Astrocyte (in vitro differentiated cells and primary cell): ENCODE measurements at regions not wholly inside any gene's neighbourhood (a gene's known extent, or its start where the extent isn't known, plus 50 kb on each side); places are given as distances from the start of the nearest gene placed in this dataset.

Experiments used
- DNase-seq: peaks from one replicate; pipeline ENCODE4 v3.0.0-alpha.2; 2010; ENCODE audit warnings: low read depth
- FAIRE-seq: peaks from 2 replicates; lab custom pipeline; 2011; peaks lifted over from hg19 to GRCh38; lab: Jason Lieb, UNC
- H2AFZ ChIP-seq: 2 replicates; pipeline ENCODE4 v1.6.0; 2012; ENCODE audit warnings: low read depth, low read length, inconsistent platforms
- H3K27ac ChIP-seq: 2 replicates; pipeline ENCODE4 v1.5.1; 2011; ENCODE audit warnings: low read depth, low read length, inconsistent platforms
- H3K27me3 ChIP-seq: 2 replicates; pipeline ENCODE4 v1.6.0; 2011; ENCODE audit warnings: low read length, inconsistent platforms; ENCODE audit not compliant: insufficient read depth
- H3K36me3 ChIP-seq: 2 replicates; pipeline ENCODE4 v1.5.1; 2011; ENCODE audit warnings: low read length, inconsistent platforms; ENCODE audit not compliant: insufficient read depth
- H3K4me1 ChIP-seq: 2 replicates; pipeline ENCODE4 v1.5.1; 2011; ENCODE audit warnings: low read length, inconsistent platforms; ENCODE audit not compliant: insufficient read depth
- H3K4me2 ChIP-seq: 2 replicates; pipeline ENCODE4 v1.6.0; 2012; ENCODE audit warnings: low read length, inconsistent platforms
- H3K4me3 ChIP-seq: 2 replicates; pipeline ENCODE4 v1.5.1; 2011; ENCODE audit warnings: low read depth, mild to moderate bottlenecking, low read length, inconsistent platforms; ENCODE audit not compliant: insufficient read depth
- H3K79me2 ChIP-seq: 2 replicates; pipeline ENCODE4 v1.6.0; 2012; ENCODE audit warnings: mild to moderate bottlenecking, low read length, inconsistent platforms; ENCODE audit not compliant: insufficient read depth
- H3K9ac ChIP-seq: 2 replicates; pipeline ENCODE4 v1.6.0; 2012; ENCODE audit warnings: mild to moderate bottlenecking, low read length, inconsistent platforms
- H3K9me3 ChIP-seq: 2 replicates; pipeline ENCODE4 v1.5.1; 2012; ENCODE audit warnings: low read depth, mild to moderate bottlenecking, low read length, inconsistent platforms; ENCODE audit not compliant: insufficient read depth
- H4K20me1 ChIP-seq: 2 replicates; pipeline ENCODE4 v1.6.0; 2012; ENCODE audit warnings: low read length, inconsistent platforms; ENCODE audit not compliant: insufficient read depth
- H3K27ac Mint-ChIP-seq: one replicate; pipeline ENCODE4 v1.8.0; 2021; ENCODE audit warnings: mild to moderate bottlenecking, mixed read lengths; ENCODE audit not compliant: unreplicated experiment
- H3K27me3 Mint-ChIP-seq: one replicate; pipeline ENCODE4 v1.8.0; 2021; ENCODE audit warnings: low read depth, mixed read lengths; ENCODE audit not compliant: unreplicated experiment
- H3K36me3 Mint-ChIP-seq: one replicate; pipeline ENCODE4 v1.8.0; 2021; ENCODE audit warnings: low read depth, mixed read lengths; ENCODE audit not compliant: unreplicated experiment
- H3K4me1 Mint-ChIP-seq: one replicate; pipeline ENCODE4 v1.8.0; 2021; ENCODE audit warnings: low read depth, mixed read lengths; ENCODE audit not compliant: unreplicated experiment
- H3K4me3 Mint-ChIP-seq: one replicate; pipeline ENCODE4 v1.8.0; 2021; ENCODE audit warnings: mild to moderate bottlenecking, moderate library complexity, mixed read lengths; ENCODE audit not compliant: unreplicated experiment
- H3K9me3 Mint-ChIP-seq: one replicate; pipeline ENCODE4 v1.8.0; 2021; ENCODE audit warnings: mild to moderate bottlenecking, mixed read lengths; ENCODE audit not compliant: unreplicated experiment
- EZH2 ChIP-seq: IDR thresholded peaks from 2 replicates; pipeline ENCODE4 v1.6.1; 2012; ENCODE audit warnings: mild to moderate bottlenecking, low read length, inconsistent platforms; ENCODE audit not compliant: insufficient read depth
- TF ChIP-seq, protein P1 (sequence below): IDR thresholded peaks from 2 replicates; pipeline ENCODE4 v1.5.1; 2011; ENCODE audit warnings: low read depth, mild to moderate bottlenecking, inconsistent platforms, low read length, moderate library complexity; ENCODE audit not compliant: insufficient read depth

DNA sequence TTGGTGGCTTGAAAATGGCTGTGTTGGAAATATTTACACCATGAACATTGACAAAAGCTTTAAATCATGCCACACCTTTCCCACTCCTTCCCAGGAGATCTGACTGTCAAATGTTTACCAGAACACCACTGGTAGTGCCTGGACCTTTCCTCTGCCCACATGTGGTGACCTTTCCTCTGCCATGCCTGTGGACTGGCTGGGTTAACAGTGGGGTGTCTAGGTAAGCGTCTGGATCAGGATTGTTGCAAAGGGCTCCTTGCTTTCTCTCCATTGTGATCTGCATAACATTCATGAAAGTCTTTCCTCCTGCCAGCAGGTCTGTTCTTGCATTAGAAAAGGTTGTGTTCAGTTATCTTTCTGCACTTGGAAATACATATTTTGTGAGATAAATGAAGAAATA, 572.7 kb downstream of the DHX35 start:
- no peak overlapping the region for H3K27ac Mint-ChIP-seq
- Histone ChIP-seq H3K9me3 (no peaks in the 10 kb centered on the region), H3K27me3 (no peaks in the 10 kb centered on the region), H3K27ac (no peak overlapping the region), H3K4me2 (no peak overlapping the region), H4K20me1 (no peaks in the 10 kb centered on the region), H3K79me2 (no peaks in the 10 kb centered on the region), H3K36me3 (no peaks in the 10 kb centered on the region), H2AFZ (no peak overlapping the region), H3K9ac (no peak overlapping the region), H3K4me3 (no peak overlapping the region), H3K4me1 (no peaks in the 10 kb centered on the region)
- no peaks in the 10 kb centered on the region for H3K9me3 Mint-ChIP-seq
- DNase-seq (no peak), FAIRE-seq (no peak)
- no peaks in the 10 kb centered on the region for H3K36me3 Mint-ChIP-seq
- no peak overlapping the region for H3K4me3 Mint-ChIP-seq
- H3K4me1 Mint-ChIP-seq: peaks cover 20% of the 10 kb centered on the region
- peaks cover 4% of the 10 kb centered on the region for H3K27me3 Mint-ChIP-seq
- TF ChIP-seq, protein P1, sequence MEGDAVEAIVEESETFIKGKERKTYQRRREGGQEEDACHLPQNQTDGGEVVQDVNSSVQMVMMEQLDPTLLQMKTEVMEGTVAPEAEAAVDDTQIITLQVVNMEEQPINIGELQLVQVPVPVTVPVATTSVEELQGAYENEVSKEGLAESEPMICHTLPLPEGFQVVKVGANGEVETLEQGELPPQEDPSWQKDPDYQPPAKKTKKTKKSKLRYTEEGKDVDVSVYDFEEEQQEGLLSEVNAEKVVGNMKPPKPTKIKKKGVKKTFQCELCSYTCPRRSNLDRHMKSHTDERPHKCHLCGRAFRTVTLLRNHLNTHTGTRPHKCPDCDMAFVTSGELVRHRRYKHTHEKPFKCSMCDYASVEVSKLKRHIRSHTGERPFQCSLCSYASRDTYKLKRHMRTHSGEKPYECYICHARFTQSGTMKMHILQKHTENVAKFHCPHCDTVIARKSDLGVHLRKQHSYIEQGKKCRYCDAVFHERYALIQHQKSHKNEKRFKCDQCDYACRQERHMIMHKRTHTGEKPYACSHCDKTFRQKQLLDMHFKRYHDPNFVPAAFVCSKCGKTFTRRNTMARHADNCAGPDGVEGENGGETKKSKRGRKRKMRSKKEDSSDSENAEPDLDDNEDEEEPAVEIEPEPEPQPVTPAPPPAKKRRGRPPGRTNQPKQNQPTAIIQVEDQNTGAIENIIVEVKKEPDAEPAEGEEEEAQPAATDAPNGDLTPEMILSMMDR: no peak
- TF ChIP-seq EZH2: no peak

DNA sequence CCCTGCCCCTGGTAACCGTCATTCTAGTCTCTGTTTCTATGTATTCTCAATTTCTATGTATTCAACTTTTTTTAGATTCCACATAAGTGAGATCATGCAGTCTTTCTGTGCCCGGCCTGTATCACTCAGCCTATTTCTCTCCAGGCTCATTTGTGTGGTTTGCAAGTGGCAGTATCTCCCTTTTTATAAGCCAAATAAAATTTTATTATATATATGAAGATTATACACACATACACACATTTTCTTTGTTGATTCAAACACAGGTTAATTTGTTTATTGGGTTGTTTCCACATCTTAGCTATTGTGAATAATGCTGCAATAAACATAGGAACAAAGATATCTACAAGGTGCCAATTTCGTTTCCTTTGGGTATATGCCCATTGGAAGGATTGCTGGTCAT, 571.7 kb downstream of the DHX35 start:
- Mint-ChIP-seq H3K27ac (no peak overlapping the region), H3K27me3 (no peaks in the 10 kb centered on the region), H3K4me1 (peaks cover 21% of the 10 kb centered on the region), H3K4me3 (no peak overlapping the region), H3K36me3 (no peaks in the 10 kb centered on the region), H3K9me3 (no peaks in the 10 kb centered on the region)
- Histone ChIP-seq H3K9ac (no peak overlapping the region), H3K4me3 (no peak overlapping the region), H3K4me2 (no peak overlapping the region), H3K36me3 (no peaks in the 10 kb centered on the region), H4K20me1 (no peaks in the 10 kb centered on the region), H2AFZ (no peak overlapping the region), H3K27me3 (no peaks in the 10 kb centered on the region), H3K79me2 (no peaks in the 10 kb centered on the region), H3K9me3 (no peaks in the 10 kb centered on the region), H3K27ac (no peak overlapping the region), H3K4me1 (no peaks in the 10 kb centered on the region)
- DNase-seq (no peak), FAIRE-seq (no peak)
- TF ChIP-seq, protein P1: no peak
- no peak for TF ChIP-seq EZH2

DNA sequence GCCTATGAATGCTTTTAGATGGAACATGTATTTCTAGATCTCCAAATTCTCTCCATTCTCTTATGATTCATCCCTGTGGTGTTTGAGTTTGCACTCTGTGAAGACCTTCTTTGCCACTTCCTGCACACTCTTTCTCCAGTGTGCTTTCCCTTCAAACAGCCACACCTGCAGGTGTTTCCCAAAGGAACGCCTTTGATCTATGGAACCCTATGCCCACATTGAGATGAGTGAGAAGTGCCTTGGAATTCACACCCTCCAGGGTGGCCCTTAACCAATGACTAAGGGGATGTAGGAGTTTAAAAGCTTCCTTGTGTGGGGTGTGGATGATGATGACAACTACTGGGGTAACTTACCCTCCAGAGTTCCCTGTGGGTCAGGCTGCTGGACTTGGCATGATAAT, 570.1 kb downstream of the DHX35 start:
- H3K9me3 Mint-ChIP-seq: no peaks in the 10 kb centered on the region
- peaks cover 21% of the 10 kb centered on the region for H3K4me1 Mint-ChIP-seq
- Histone ChIP-seq H3K79me2 (no peaks in the 10 kb centered on the region), H4K20me1 (no peaks in the 10 kb centered on the region), H3K4me1 (no peaks in the 10 kb centered on the region), H3K9me3 (no peaks in the 10 kb centered on the region), H3K4me3 (no peak overlapping the region), H3K9ac (no peak overlapping the region), H3K27me3 (no peaks in the 10 kb centered on the region), H3K4me2 (no peak overlapping the region), H3K36me3 (no peaks in the 10 kb centered on the region), H2AFZ (no peak overlapping the region), H3K27ac (no peak overlapping the region)
- no peaks in the 10 kb centered on the region for H3K27me3 Mint-ChIP-seq
- H3K4me3 Mint-ChIP-seq: no peak overlapping the region
- H3K36me3 Mint-ChIP-seq: no peaks in the 10 kb centered on the region
- FAIRE-seq (no peak), DNase-seq (no peak)
- H3K27ac Mint-ChIP-seq: no peak overlapping the region
- no peak for TF ChIP-seq EZH2
- TF ChIP-seq, protein P1: no peak
